ENCODE measurements at regions not wholly inside any gene's neighbourhood (a gene's known extent, or its start where the extent isn't known, plus 50 kb on each side); places are given as distances from the start of the nearest gene placed in this dataset.

- Histone ChIP-seq H4K91ac (ENCODE audit: insufficient read length, low read depth, low read length) (no peak overlapping the region), H2BK20ac (ENCODE audit: low read depth, low read length, poor library complexity, severe bottlenecking) (no peak overlapping the region), H3K4me2 (ENCODE audit: insufficient read depth, insufficient read length, low read length) (no peak overlapping the region), H3K4ac (ENCODE audit: low read depth, low read length) (no peak overlapping the region), H3K23me2 (ENCODE audit: insufficient read length, low read depth, low read length, poor library complexity, severe bottlenecking) (no peaks in the 10 kb centered on the region), H2BK120ac (ENCODE audit: low read depth, low read length, poor library complexity, severe bottlenecking) (no peak overlapping the region), H2BK12ac (ENCODE audit: insufficient read length, low read depth, low read length) (no peak overlapping the region), H3K79me1 (ENCODE audit: insufficient read depth, low read depth, low read length, poor library complexity, severe bottlenecking) (no peaks in the 10 kb centered on the region), H3K18ac (ENCODE audit: insufficient read length, low read depth, low read length) (peak overlapping the region; percentile 7), H2AK5ac (ENCODE audit: insufficient read length, low read length) (no peak overlapping the region), H3K79me2 (ENCODE audit: insufficient read depth, low read length) (no peaks in the 10 kb centered on the region), H3K27me3 (ENCODE audit: insufficient read depth, low read length) (no peaks in the 10 kb centered on the region), H3T11ph (ENCODE audit: low read length) (no peak overlapping the region), H3K14ac (ENCODE audit: insufficient read depth, low read length) (no peak overlapping the region), H4K20me1 (ENCODE audit: control insufficient read depth, insufficient read depth, insufficient read length) (no peaks in the 10 kb centered on the region), H2BK5ac (ENCODE audit: insufficient read length, low read length) (no peak overlapping the region), H3K56ac (ENCODE audit: insufficient read length, low read depth, low read length) (no peak overlapping the region), H3K9ac (ENCODE audit: extremely low read depth, insufficient read length, low read length) (no peak overlapping the region), H3K27ac (ENCODE audit: insufficient read length, low read depth, low read length) (no peak overlapping the region), H3K23ac (ENCODE audit: insufficient read length, low read depth, low read length) (no peak overlapping the region), H3K9me3 (ENCODE audit: control insufficient read depth, low read depth, low read length) (no peaks in the 10 kb centered on the region), H3K4me1 (ENCODE audit: insufficient read depth, low read length) (no peaks in the 10 kb centered on the region), H4K8ac (replicated peaks; ENCODE audit: insufficient read length, low read depth, low read length) (no peak overlapping the region), H4K5ac (ENCODE audit: insufficient read length, low read depth, low read length) (no peak overlapping the region), H2AFZ (ENCODE audit: low read length) (no peak overlapping the region), H2BK15ac (ENCODE audit: low read depth, low read length) (no peak overlapping the region)
- Mint-ChIP-seq H3K27me3 (ENCODE audit: low read depth) (no peaks in the 10 kb centered on the region; the same call in 1 of the 2 replicates), H3K36me3 (ENCODE audit: insufficient read depth in 1 of 3, low read depth in 3 of 3) (no peaks in the 10 kb centered on the region), H3K4me1 (peaks cover 4 to 5% of the 10 kb centered on the region in 2 experiments; a peak in 3 of 4 replicates), H3K4me3 (no peak overlapping the region), H3K9me3 (no peaks in the 10 kb centered on the region), H3K27ac (no peak overlapping the region; a peak in 1 of 7 replicates)
- no peak for TF ChIP-seq CTCF (conservative IDR thresholded peaks at IDR 0.05)
- no CpG with 5 or more reads among the region's 3 CpGs for WGBS (ENCODE audit: extremely low coverage, insufficient read length, low lambda C conversion rate)
- no peak for DNase-seq
Measured at GRCh38 chr5:9766581-9766980, 136.4 kb upstream of the TAS2R1 start.
